H1 (cell line): ENCODE measurements at regions not wholly inside any gene's neighbourhood (a gene's known extent, or its start where the extent isn't known, plus 50 kb on each side); places are given as distances from the start of the nearest gene placed in this dataset.

ENCODE experiments used
- EP300 ChIP-seq, 2 experiments: IDR thresholded peaks; 1 replicate in 1 of 2; 2 replicates in 1 of 2; pipeline ENCODE4 v1.6.1; 2011 to 2012; ENCODE audit warnings: low read depth in 2 of 2, low read length in 2 of 2, mild to moderate bottlenecking in 2 of 2, borderline replicate concordance in 1 of 2, inconsistent platforms in 1 of 2, moderate library complexity in 1 of 2
- FOSL1 ChIP-seq: IDR thresholded peaks from 2 replicates; pipeline ENCODE4 v1.6.1; 2011; ENCODE audit warnings: mild to moderate bottlenecking, low read depth, low read length, moderate library complexity; ENCODE audit not compliant: insufficient read depth
- GTF2F1 ChIP-seq: IDR thresholded peaks from 2 replicates; pipeline ENCODE4 v1.6.1; 2012; ENCODE audit warnings: low read depth, low read length, improper control_type of control experiment, borderline replicate concordance
- MAFK ChIP-seq: IDR thresholded peaks from 2 replicates; pipeline ENCODE4 v1.6.1; 2012; ENCODE audit warnings: low read depth, mild to moderate bottlenecking, improper control_type of control experiment, low read length
- NANOG ChIP-seq: IDR thresholded peaks from 2 replicates; pipeline ENCODE4 v1.6.1; 2011; ENCODE audit warnings: low read length, low read depth, mild to moderate bottlenecking, inconsistent platforms; ENCODE audit not compliant: insufficient read depth, poor library complexity, severe bottlenecking
- SP2 ChIP-seq: IDR thresholded peaks from 2 replicates; pipeline ENCODE4 v1.6.1; 2012; ENCODE audit warnings: mild to moderate bottlenecking, low read length, inconsistent platforms
- TCF12 ChIP-seq: IDR thresholded peaks from 2 replicates; pipeline ENCODE4 v1.6.1; 2011; ENCODE audit warnings: low read depth, mild to moderate bottlenecking, low read length
- TF ChIP-seq, protein P1 (sequence below): IDR thresholded peaks from 2 replicates; pipeline ENCODE4 v1.6.1; 2012; ENCODE audit warnings: inconsistent platforms

- TF ChIP-seq EP300 (IDR thresholded peaks at IDR 0.05; ENCODE audit: borderline replicate concordance in 1 of 2, low read depth in 2 of 2, low read length in 2 of 2) (no peak), GTF2F1 (no peak), TCF12 (no peak), SP2 (no peak), MAFK (no peak), FOSL1 (no peak), NANOG (no peak)
- TF ChIP-seq, protein P1, sequence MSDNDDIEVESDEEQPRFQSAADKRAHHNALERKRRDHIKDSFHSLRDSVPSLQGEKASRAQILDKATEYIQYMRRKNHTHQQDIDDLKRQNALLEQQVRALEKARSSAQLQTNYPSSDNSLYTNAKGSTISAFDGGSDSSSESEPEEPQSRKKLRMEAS: no peak
These were observed 149.6 kb upstream of the PPP2R2D start (continued) for GRCh38 chr10:131750973-131751826.
